Inflammatory macrophage treated with lipopolysaccharide for 4 hours (primary cell): ENCODE measurements at regions not wholly inside any gene's neighbourhood (a gene's known extent, or its start where the extent isn't known, plus 50 kb on each side); places are given as distances from the start of the nearest gene placed in this dataset.
"Not testable (repeated sequence)": the region's sequence is repeated elsewhere in the genome, so short reads cannot be mapped to it uniquely, and the experiment has no call there.

Experiments
- DNase-seq: peaks from one replicate; pipeline ENCODE4 v3.0.0-alpha.2; 2020

DNA sequence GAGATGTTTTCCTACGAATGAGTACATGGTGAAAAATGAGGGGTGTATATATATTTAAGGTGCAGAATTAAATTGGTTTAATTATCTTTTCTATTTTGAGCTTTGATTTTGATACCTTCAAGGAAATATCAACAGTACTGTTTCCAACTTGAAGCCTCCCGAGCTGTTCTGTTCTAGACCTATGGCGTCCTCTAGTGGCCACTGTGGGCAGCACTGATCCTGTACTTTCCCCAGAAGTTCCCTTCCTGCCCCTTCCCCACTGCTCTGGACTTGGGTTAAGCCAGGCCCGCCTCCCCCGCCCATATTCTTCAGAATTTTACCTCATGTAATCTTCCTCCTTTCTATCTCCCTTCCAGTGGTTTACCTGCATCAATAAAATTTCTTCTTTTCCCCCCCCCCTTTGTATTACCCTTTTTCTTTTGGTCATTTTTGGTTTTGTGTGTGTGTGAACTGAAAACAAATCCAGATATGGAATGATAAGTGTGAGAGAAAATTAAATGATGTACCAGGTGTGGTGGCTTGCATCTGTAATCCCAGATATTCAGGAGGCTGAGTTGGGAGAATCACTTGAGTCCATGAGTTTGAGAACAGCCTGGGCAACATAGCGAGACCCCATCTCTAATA is 1643.5 kb downstream of the TP53TG3F start:
- DNase-seq = no peak

DNA sequence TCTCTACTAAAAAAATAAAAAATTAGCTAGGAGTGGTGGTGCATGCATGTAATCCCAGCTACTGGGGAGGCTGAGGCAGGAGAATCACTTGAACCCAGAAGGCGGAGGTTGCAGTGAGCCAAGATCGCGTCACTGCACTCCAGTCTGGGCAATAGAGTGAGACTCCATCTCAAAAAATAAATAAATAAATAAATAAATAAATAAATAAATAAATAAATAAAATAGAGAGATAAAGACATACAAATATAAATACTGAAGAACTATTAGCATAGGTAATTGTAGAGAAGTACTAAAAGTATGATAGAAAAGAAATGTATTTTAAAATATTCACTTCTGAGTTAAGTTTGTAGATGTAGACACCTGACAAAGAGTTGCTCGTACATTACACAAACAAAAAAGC is 1652.4 kb downstream of the TP53TG3F start:
- not testable (repeated sequence) for DNase-seq

DNA sequence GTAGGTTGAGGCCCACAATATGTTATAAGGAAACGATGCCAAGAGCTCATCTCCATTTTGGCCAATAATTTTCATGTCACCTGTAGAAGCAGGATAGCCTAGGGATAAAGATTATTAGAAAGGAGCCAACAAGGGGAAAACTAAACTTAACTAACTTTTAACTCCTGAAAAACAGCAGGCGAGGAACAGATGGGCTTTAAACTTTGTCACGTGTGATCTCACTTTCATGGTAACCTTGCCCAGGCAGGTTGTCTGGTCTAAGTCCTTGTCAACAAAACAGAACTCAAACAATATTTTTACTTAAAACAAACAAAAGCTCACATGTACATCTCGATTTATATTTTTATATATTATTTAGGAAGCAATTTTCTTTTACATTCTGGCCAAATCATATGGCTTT is 1672.0 kb downstream of the TP53TG3F start:
- no peak for DNase-seq

DNA sequence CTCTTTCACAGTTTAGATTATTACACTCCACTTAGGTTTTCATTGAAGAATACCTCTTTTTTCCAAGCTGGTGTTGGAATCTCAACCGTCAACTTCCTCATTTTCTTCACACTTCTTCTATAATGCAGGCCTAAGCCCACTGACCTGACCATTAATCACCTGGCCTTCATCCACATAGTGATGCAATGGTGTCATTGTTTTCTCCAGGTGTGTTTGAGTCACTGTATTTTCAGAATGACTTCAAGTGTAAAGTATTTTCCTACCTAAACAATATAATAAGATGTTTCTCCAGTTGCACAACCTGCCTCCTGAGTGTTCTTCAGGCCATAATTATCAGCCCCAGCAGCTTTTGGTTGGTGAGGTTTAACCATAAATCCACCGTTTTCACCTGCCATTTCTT is 1675.1 kb downstream of the TP53TG3F start:
- no peak for DNase-seq

DNA sequence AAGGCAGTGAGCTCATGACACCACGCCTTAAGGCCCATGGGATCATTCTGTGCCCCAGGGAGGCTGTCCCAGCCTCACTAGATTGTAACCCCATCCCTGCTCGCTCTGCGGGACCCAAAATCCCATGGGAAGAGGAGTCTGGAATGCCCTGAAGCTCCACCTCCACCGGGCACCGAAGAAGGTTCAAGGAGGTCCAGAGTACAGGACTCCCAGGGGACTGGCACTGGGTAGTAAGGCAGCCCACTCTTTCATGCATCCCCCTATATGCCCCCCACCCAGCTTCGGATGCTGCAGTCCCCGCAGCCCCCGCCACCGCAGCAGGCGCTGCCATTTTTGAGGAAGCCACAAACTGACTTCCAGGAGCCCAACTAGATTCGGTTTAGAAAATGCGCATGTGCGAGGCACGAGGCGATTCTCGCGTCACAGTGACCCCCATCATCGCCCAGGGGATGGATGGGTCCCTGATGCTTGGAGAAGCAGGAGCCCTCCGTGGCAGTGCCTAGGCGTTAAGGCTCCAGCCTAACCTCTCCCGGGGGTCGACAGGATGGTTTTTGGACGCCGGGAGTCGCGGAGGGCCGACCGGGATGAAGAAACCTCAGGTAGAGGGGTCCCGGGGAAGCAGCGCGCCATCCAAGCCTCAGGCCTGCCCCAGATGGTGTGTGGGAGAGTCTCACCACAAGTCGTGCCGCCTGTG is 1681.0 kb downstream of the TP53TG3F start:
- DNase-seq = no peak

DNA sequence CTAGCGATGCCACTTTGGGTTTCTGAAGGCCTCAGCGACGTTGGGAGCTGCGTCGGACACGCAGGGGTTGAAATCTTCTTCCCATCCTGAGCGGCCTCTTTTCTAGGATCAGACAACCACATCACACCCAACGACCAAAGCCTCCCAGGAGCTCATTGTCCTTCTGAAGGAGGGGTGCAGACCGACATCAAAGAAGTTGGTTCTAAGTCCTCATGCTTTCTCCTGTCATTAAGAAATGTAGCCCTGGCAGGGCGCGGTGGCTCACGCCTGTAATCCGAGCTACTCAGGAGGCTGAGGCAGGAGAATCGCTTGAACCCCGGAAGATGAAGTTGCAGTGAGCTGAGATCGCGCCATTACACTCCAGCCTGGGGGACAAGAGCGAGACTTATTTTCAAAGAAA is 1681.9 kb downstream of the TP53TG3F start:
- no peak for DNase-seq

DNA sequence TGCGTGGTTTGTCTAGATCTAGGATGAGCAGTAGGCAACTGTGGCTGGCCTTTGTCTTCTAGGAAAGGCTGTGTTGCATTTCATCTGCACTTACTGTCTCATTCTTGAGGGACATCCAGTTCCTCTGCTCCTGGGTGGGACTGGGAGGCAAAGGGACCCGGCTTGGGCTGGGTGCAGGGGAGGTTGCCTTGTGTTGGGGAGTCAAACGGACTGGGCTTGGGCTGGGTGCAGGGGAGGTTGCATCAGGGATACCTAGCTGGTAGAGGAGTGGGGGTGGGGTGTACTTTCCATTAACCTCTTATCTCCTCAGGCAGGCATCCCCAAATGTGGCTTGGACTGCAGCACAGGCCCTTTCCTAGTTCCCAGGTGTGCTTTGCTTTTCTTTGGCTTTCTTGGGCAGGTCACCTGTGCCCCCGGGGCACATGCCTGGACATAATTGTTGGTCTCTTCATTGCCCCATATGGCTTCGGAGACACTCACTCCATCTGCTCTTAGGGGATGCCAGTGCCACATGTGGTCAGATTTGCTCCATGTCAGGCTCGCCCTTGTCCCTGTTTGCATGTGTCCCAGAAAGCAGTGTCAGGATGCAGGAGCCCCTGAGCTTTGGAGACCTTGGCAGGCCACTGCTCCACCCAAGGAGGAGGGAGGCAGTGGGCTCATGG is 1682.9 kb downstream of the TP53TG3F start:
- DNase-seq = no peak

DNA sequence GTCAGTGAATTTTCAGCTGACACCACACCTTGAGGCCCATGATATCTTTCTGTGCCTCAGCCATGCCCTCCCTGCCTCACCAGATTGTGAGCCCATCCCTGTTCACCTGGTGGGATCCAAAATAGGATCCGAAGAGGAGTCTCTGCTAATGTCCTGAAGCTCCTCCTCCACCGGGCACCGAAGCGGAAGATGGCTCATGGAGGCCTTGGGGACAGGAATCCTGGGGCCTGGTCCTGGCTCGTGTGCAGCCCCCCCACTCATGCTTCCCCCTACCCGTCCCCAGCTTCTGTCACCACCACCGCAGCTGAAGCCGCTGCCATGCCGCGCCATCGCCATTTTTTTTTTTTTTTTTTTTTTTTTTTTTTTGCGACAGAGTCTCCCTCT is 1683.4 kb downstream of the TP53TG3F start:
- no peak for DNase-seq

DNA sequence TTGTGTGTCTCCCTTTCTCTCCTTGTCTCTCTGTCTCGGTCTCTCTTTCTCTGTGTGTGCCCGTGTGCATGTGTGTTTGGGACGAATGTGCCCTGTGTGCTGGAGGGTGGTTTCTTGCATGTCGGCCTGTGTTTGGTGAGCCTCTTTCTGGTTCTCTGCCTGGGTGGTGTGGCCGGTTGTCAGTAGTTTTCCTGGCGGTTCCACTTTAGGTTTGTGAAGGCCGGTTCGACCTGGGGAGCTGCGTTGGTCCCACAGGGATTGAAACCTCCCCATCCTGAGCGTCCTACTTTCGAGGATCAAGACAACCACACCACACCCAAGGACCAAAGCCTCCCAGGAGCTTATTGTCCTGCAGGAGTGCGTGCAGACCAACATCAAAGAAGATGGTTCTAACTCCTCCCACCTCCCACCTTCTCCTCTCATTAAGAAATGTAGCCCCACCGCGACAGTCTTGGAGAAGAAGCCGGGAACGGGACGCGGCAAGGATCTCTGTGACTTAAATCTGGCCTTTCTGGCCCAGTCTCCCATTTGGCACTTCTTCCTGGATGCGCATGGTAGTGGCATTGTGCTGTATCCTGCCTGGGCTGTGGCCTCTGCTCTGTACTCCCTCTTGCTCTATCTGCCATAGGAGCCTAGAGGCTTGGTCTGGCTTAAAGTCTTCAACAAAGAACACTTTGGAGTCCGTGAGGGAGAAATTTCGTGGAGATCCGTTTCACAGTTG is 1685.0 kb downstream of the TP53TG3F start:
- no peak for DNase-seq

DNA sequence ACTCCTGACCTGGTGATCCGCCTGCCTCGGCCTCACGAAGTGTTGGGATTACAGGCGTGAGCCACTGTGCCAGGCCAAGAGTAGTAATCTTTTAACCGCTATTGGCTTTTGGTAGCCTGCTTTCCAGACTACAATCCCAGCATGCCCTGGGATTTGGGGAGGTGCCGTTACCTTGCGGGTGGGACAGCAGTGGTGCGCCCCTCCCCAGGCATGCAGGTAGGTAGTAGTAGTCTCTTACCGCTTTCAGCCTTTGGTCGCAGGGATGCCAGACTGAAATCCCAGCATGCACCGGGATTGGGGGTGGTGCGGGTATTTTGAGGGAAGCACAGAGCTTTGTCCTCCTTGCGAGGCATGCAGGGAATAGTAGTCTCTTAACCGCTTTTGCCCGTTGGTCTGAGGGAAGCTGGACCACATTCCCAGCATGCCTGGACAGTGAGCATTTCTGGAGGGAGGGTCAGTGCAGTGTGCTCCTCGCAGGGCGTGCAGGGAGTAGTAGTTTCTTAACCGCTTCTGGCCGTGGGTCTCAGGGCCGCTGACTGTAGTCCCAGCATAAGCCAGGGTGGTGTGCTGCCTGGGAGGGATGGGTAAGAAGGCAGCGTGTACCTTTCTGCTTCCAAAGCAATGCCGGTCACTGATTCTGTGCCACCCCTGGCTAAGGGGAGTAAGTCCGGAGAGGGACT is 1686.8 kb downstream of the TP53TG3F start:
- DNase-seq = no peak

DNA sequence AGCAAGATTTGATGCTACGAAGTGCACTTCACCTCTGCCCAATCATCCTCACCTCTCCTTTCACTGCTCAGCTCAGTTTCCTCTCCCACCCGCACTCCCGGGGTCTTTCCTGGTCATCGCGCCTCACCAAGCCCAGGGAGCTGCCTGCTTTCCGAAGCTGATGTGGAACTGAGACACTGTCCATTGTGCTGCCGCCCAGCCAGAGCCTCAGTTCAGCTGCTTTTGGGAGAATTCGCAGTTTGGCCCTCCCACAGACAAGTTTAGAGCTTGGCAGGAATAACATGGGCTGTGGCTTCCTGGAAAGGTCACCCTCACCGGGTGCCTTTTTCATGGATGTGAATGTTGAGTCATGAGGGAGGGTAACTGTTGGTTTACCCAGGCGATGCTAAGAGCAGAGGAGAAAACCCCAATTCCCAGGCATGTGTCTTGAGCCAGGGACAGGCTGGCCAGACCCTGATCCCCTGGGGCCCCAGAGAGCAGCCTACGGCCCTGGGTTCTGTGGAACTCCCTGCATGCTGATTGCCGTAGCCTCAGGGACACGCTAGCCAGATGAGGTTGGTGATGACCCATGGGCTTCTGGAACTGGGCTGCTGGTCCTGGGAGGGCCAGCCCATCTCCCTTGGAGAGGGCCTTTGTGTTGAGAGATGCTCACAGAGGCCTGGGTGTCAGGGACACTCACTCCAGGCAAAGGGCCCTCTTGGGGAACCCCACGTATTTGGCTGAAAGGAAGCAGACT is 1687.5 kb downstream of the TP53TG3F start:
- DNase-seq = no peak

DNA sequence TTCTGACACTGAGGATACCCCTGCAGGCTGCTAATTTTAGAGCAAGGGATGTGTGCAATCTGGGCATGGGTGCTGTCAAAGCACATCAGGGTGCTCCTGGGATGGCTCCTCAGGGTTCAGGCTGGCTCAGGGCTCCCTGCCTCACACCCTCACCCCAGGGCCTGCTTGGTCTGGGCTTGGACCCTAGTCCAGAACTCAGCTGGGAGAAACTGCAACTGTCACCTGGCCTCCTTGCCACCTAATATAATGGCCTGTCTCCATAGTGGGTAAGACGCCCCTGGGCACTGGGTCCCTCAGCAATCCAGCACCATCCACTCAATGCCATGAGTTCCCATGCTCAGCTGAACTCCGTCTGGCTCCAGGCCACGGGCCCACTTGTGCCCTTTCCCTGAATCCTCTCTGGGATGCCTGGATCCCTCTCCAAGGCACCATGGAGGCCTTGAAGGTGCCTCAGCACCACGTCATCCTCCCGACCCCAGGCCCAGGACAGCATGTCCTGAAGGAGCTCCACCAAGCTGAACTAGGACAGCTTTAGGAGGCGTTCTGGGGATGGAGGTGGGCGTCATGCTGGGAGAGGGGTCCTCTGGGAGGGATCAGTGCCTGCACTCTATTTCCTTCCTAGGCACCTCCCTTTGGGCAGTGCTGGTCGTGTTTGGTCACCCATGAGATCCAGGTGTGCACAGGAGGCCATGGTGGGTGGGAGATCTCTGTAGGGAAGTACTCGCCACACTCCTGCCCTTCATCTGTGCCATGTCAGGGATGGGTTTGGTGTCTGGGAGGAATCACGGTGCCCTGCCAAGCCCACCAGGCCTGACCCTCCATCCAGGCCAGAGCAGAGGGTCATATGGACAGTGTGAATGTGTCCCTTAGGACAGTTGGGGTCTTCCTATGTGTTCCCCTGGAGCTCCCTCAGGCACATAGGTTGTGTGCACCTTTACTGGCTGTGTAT is 1688.4 kb downstream of the TP53TG3F start:
- no peak for DNase-seq

DNA sequence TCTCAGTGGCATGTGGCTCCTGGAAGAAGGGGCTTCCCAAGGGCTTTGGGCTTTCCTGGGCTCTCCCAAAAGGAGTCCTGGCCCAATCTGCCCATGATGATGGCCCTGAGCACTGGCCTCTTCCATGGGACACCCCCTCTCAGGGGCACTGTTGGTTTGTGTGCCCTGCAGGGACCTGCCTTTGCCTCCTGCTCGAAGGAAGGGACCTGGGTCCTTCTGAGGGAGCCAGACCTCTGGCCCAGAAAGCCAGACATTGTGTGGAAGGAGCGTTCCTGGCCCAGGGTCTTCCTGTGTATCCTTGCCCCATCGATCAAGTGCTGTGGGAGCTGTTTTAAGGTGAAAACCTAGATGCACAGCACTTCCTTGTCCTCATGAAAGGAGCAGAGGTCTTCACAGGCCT is 1689.3 kb downstream of the TP53TG3F start:
- DNase-seq = no peak

DNA sequence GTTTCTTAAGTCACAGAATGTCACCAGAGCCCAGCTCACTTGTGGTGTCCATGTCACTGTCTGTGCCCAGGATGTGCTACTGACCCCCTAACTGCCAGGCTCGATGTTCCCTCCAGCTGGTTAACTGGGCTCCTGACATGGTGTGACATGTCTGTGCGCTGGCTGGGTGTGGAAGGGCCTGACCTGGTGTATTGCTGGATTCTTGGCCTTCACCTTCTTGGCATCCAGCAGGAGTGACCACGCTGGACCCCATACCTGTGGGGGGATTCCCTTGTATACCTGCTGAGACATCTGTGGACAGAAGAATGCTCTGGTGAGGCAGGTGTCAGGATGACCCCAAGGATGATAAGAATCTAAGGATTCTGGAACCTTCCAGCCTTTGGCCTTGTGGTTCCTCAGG is 1690.1 kb downstream of the TP53TG3F start:
- no peak for DNase-seq

DNA sequence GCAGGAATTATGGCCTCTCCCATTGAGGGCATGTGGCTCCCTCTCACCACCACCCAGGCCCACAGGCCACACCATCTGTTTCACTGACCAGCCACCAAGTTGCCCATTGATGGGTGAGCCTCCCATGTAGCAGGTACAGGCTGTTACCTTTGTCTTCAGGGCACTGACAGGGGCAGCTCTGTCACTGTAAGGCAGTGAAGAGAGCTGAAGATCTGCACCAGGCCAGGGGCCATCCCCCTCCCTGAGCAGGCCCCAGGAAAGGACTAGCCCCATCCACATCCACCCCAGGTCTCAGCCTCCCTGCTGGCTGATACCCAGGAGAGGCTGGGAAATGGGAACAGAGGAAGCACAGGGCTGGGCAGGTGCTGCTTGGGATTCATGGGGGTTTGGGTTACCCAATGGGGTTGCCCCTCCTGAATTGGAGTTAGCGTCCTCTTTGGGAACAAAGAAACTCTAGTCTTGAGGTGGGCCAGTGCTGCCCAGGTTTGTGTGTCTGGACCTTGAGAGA is 1691.4 kb downstream of the TP53TG3F start:
- no peak for DNase-seq

DNA sequence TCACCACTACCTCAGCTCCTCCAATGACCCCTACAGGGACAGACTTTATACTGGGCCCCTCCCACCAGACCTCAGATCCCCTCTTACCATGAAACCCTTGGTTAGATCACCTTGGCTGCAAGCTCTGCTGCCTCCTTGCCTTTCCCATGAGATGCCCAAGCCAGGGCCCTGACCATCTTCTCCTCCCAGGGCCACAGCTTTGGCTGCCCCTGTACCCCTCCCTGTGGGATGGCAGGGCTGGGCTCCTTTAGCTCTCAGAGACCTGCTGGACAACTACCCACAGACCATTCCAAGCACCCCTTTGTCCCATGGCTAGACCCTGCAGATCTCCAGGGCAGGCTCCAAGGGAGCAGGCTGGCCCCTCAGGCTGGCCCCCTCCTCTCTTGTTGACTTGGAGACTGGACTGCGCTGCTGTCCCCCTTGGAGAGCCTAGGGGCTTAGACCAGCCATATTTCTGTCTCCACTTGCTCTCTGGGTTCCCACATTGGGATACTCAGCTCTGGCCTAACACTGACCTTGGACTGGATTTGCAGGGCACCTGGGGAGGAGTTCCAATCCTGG is 1692.7 kb downstream of the TP53TG3F start:
- no peak for DNase-seq

DNA sequence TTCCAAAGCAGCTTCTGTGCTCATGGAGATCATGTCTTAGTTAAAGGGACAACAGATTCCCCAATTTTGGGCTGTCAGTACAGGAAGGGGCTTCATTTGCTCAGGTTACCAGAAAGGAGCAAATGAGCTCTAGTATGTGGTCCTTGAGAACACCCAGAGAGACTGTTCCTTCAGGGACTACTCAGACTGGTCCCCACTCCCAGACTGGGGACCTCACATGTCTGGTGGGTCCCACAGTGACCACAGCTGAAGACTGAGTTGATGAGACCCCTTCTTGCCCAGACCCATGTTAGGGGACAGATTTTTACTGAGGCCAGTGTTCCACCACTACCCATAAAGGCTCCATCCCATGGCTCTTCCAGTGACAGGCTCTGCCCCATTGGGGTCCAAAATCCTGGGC is 1695.2 kb downstream of the TP53TG3F start:
- no peak for DNase-seq

DNA sequence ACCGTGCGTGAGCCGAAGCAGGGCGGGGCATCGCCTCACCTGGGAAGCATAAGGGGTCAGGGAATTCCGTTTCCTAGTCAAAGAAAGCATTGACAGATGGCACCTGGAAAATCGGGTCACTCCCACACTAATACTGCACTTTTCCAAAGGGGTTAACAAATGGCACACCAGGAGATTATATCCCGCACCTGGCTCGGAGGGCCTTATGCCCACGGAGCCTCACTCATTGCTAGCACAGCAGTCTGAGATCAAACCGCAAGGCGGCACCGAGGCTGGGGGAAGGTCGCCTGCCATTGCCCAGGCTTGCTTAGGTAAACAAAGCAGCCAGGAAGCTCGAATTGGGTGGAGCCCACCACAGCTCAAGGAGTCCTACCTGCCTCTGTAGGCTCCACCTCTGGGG is 1698.1 kb downstream of the TP53TG3F start:
- DNase-seq = not testable (repeated sequence)

DNA sequence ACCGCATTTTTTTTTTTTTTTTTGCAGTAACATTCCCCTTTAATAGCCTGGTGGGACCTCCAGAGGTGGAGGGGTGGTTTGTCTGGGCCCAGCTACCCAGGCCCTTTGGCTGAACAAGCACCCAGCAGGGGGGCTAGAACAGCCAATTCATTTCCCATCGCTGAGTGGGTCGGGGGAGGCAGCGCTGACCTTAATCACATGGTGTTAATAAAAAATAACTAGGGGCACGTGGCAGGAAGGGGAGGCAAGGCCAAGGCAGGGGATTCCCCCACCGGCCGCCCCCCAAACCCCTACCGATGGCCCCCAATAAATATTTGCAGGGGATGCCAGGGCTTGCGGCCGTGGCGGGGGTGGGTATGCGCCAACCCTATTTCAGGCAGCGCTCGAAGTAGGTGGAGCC is 1709.9 kb downstream of the TP53TG3F start:
- DNase-seq = not testable (repeated sequence)

DNA sequence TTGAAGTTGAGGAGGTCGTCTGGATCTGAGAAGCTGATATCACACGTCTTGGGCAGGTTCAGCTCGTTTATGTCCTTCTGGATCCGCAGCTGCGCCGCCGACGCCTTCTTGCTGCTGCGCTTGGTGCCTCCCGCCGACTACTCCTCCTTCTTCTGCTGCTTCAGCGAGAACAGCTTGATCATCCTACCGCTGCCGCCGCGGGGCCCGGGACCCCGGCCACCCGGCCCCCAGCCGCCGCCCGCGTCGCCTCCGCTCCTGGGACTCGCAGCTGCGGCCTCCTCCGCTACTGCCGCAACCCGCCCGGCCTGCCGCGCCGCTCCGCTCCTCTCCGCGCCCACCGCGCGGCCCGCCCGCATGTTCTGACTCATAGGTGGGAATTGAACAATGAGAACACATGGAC is 1710.6 kb downstream of the TP53TG3F start:
- DNase-seq = not testable (repeated sequence)

DNA sequence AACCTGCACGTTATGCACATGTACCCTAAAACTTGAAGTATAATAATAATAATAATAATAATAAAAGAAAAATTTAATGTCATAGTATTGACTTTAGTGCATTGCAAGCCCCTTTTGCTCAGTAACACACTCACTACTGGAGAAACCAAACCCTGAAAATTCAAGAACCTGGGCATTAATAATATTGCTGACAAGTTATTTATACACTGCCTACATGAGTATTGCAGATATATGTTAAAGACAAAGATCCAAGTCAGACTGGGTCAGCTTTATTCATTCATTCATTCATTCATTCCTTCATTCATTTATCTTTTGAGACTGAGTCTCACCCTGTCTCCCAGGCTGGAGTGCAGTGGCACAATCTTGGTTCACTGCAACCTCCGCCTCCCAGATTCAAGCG is 1711.2 kb downstream of the TP53TG3F start:
- DNase-seq = no peak
